GM11168 (cell line): ENCODE measurements at regions not wholly inside any gene's neighbourhood (a gene's known extent, or its start where the extent isn't known, plus 50 kb on each side); places are given as distances from the start of the nearest gene placed in this dataset.
"Not testable (repeated sequence)": the region's sequence is repeated elsewhere in the genome, so short reads cannot be mapped to it uniquely, and the experiment has no call there.

Source experiments
- in situ Hi-C: fragments of 300-500 bp; cut with MboI; formaldehyde crosslinking; loops from one replicate; pipeline ENCODE4 v1.12.0; 2022; ENCODE audit warnings: low sequenced_read_pairs; ENCODE audit not compliant: unreplicated experiment

DNA sequence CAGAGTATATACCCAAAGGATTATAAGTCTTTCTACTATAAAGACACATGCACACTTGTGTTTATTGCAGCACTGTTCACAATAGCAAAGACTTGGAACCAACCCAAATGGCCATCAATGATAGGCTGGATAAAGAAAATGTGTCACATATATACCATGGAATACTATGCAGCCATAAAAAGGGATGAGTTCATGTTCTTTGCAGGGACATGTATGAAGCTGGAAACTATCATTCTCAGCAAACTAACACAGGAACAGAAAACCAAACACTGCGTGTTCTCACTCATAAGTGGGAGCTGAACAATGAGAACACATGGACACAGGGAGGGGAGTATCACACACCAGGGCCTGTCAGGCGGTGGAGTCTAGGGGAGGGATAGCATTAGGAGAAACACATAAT, 281.7 kb upstream of the MEF2C start:
- in situ Hi-C loops, result not testable (repeated sequence)

- in situ Hi-C loops, result no loop called here
Observed at GRCh38 chr5:89156226-89156625, 273.2 kb upstream of the MEF2C start.

GRCh38 chr5:89147031-89147430, 264.0 kb upstream of the MEF2C start:
- in situ Hi-C loops, result no loop called here

DNA sequence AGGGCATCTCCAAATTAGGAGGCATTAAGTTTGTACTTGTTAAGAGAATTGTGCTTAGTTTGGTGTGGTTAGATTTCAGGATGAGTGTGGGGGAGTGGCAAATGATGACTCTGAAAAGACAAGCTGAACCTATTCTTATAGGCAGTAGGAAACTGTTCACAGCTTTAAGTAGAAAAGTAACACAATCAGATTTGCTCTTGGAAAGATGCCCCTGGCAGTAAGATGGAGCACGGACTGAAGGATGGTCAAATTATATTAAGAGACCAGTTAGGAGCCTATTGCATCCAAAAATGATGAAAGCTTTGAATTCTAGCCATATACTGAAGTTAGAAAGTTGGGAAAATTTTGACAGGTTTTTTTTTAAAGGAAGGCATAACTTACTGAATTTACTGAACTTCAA, 254.2 kb upstream of the MEF2C start:
- in situ Hi-C loops, result no loop called here

DNA sequence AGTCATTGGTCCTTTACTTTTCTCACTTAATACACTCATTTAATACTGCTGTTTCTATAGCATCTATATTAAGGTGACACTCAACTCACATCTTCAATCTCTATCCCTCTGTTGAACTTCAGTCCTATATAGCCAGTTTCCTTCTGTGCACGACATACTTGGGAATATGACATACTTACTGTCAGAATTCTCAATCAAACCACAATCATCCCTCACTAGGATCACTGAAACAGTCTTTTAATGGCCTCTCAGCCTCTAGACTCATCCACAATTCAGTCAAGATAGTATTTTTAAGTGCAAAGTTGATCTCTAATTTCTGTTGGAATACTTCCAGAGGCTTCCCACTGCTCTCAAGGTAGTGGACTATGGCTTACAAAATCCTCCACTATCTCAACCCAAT, 251.0 kb upstream of the MEF2C start:
- in situ Hi-C loops, result no loop called here

- in situ Hi-C loops, result no loop called here
Observed at GRCh38 chr5:89133129-89133528, 250.1 kb upstream of the MEF2C start.

DNA sequence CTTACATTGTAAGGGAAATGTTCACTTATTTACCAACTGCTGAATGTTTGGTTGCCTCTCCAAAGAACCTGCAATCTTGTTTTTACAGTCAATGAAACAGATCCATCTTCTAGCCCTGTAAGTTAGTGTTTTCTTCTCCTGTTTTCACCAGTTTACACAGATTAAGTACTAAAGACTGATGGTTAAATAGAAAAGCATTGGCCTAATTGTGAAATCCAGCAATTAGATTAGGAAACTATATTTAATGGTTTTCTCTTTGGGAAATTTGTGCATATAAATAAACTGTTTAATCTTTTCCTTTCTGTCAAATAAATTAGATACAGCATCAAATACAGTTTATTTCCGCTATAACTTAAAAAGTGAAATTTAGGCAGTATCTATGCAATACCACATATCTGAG, 247.9 kb upstream of the MEF2C start:
- in situ Hi-C loops, result no loop called here

- in situ Hi-C loops, result no loop called here
Observed at GRCh38 chr5:89129941-89130340, 247.0 kb upstream of the MEF2C start.

DNA sequence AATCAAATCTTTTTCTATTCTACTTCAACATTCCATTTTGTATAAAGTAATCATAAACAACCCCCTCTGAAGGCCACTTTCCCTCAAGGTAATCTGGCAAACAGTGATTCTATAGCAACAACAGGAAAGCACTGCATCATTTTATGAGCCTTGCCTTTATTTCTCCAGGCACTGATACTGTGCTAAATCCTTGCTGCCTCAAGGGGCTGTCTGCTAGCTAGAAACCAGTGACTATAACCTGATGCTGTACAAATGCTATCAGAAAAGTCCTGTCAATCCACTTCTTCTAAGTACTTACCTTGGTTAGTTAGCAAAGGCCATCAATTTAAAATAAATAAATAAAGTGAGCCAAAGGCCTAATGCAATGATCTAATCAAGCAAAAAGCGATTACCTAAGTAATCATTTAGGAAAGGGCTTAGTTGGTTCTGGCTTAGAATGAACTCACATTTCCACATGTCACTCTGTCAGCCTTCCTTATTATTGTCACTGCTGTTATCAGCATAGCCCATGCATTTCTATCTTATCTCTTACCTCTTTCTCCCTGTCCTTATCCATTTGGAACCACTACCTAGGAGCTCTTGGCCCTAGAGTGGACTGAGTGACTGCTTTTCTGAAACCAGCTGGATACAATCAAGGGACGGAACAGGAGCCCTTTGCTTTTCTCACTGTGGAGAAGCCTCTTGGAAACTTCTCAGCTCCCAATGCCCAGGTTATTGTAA, 246.1 kb upstream of the MEF2C start:
- in situ Hi-C loops, result no loop called here

GRCh38 chr5:89128092-89128491, 245.1 kb upstream of the MEF2C start:
- in situ Hi-C loops, result no loop called here

DNA sequence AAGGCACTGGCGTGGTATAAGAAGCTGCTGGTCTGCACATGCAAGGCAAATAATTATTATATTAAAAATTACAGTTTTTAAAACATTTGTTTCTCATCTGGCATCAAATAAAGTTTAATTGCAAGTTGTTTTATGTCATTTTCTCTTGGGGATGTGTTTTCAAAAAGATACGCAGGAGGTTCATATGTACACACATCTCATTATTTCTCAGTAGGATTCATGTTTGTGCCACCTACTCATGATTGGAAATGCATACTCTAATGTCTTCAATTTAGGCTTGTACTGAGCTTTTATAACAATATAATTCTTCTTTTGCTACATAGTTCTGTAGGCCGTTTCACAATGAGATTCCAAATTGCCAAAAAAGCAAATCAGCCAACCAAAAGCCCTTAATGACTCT, 244.2 kb upstream of the MEF2C start:
- in situ Hi-C loops, result no loop called here

DNA sequence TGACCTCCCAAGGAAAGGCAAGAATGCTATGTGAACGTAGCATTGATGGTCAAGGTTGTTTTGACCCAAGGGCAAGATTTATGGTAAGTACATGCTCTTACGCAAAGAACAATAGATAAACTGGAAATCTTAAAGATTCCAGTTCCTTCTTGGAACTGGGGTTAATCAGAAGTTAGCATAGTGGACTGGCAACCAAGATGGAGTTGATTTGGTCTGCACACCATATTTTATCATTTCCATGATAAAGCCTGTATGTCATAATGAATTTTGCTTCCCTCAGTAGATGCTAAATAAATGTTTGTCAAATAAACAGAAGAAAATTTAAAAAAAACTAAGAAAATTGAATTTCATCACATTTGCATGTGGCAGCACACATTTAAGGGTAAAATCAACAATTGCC, 242.4 kb upstream of the MEF2C start:
- in situ Hi-C loops, result no loop called here

- in situ Hi-C loops, result no loop called here
Observed at GRCh38 chr5:89123581-89123980, 240.6 kb upstream of the MEF2C start.

DNA sequence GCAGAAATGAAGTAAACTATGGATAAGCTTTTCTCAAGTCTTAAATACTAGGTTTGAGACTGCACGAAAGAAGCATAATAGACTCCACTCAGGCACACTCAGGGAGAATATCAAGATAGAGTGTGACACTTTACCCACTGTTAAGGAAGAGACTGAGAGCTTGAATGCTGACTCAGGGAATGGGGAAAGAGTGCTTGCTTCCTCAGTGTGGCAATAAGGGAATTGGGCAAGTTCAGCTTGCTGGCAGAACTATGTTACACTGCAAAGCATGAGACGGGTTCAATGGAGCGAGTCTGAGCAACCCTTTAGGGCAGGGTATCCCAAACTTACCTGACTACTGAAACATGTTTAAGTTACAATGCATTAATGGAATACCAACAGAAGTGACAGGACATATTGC, 237.7 kb upstream of the MEF2C start:
- in situ Hi-C loops, result no loop called here

DNA sequence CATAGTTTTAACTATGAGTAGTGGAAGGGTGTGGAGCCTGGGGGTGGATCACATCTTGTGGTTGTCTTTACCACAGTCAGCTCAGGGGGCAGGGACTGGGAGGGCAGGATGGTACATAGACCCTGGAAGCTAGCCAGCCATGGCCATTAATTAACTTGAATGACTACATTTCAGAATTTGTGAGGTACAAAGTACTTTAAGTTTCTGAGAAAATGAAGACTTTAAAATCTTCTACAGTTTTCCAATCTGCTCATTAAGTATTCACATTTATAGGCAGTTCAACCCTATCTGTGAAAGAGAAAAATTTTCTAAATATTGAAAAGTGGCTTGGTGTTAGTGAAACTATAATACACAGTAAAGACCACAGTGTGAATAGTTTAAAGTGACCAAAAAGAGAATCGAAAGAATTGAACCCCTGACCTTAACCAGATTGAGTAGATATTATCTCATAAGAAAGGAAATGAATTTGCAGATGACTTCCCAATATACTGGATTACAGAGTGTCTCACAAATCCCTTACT, 234.2 kb upstream of the MEF2C start:
- in situ Hi-C loops, result no loop called here

DNA sequence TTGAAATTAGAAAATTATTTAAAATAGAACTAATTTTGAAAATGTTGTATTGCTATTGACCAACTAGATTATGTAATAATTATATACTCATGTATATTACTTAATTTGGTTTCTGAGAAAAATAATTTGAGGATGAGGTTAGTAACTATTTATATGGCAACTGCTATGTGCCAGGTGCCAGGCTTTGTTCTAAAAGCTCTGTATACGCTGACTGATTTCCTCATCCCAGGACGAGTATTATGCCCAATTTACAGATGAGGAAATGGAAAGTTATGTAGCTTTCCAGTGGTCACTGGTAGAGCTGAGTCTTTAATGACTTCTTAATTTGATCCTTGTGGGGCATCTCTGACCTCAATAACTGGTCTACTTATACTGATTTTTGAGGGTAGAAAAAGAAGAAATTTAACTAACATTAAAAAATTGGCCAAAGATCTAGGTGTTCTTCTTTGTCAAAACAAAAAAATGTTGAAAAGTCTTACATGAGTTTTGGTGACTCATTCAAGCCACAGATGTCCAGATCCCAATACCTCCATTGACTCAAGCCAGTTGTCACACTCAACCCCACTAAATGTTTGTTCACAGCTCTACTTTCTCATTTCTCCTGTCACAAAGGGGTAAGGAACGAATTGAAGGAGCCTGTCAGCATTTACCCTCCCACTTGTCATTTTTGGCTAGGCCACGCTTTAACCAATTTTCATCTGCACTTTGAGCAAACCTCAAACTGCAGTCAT, 228.1 kb upstream of the MEF2C start:
- in situ Hi-C loops, result no loop called here

GRCh38 chr5:89106480-89106879, 223.5 kb upstream of the MEF2C start:
- in situ Hi-C loops, result no loop called here

GRCh38 chr5:89105836-89106235, 222.9 kb upstream of the MEF2C start:
- in situ Hi-C loops, result no loop called here

- in situ Hi-C loops, result no loop called here
Observed at GRCh38 chr5:89105171-89105695, 222.2 kb upstream of the MEF2C start.

- in situ Hi-C loops, result no loop called here
Observed at GRCh38 chr5:89098199-89098756, 215.3 kb upstream of the MEF2C start.

- in situ Hi-C loops, result no loop called here
Observed at GRCh38 chr5:89097103-89097502, 214.1 kb upstream of the MEF2C start.
